AG10803 (cell line): ENCODE measurements at regions not wholly inside any gene's neighbourhood (a gene's known extent, or its start where the extent isn't known, plus 50 kb on each side); places are given as distances from the start of the nearest gene placed in this dataset.
"Not testable (repeated sequence)": the region's sequence is repeated elsewhere in the genome, so short reads cannot be mapped to it uniquely, and the experiment has no call there.

Experiments used
- DNase-seq: peaks from one replicate; pipeline ENCODE4 v3.0.0; 2010; ENCODE audit warnings: low read depth
- H3K4me3 ChIP-seq: 2 replicates; pipeline ENCODE4 v1.5.1; 2011; ENCODE audit warnings: mild to moderate bottlenecking, low read length, control low read depth
- CTCF ChIP-seq: conservative IDR thresholded peaks from 2 replicates; pipeline ENCODE4 v1.5.1; 2011; ENCODE audit warnings: mild to moderate bottlenecking, low read length, control low read depth, inconsistent platforms

GRCh38 chrX:9394212-9394611 lies 70.6 kb upstream of the TBL1X start:
- no peak for TF ChIP-seq CTCF
- H3K4me3 ChIP-seq: no peak overlapping the region
- no peak for DNase-seq

GRCh38 chrX:9396930-9397329 lies 67.9 kb upstream of the TBL1X start:
- no peak for TF ChIP-seq CTCF
- DNase-seq: peak; percentile 20
- no peak overlapping the region for H3K4me3 ChIP-seq

GRCh38 chrX:9401051-9401450 lies 63.8 kb upstream of the TBL1X start:
- no peak for TF ChIP-seq CTCF
- no peak overlapping the region for H3K4me3 ChIP-seq
- no peak for DNase-seq

- DNase-seq: no peak
- TF ChIP-seq CTCF: no peak
- H3K4me3 ChIP-seq: no peak overlapping the region
Measured at GRCh38 chrX:9403374-9403773, 61.5 kb upstream of the TBL1X start.

- H3K4me3 ChIP-seq: not testable (repeated sequence)
Measured at GRCh38 chrX:9405635-9406034, 59.2 kb upstream of the TBL1X start.

GRCh38 chrX:9410889-9411288 lies 54.0 kb upstream of the TBL1X start:
- DNase-seq, H3K4me3 ChIP-seq: not testable (repeated sequence)

More at GRCh38 chrX:9405635-9406034, 59.2 kb upstream of the TBL1X start:
- DNase-seq: not testable (repeated sequence)

- DNase-seq, H3K4me3 ChIP-seq: not testable (repeated sequence)
Measured at GRCh38 chrX:9411682-9412081, 53.2 kb upstream of the TBL1X start.

GRCh38 chrX:9414416-9414815 lies 50.4 kb upstream of the TBL1X start:
- H3K4me3 ChIP-seq: no peak overlapping the region
- DNase-seq: peak; percentile 79
- no peak for TF ChIP-seq CTCF
